GM12865 (cell line): ENCODE measurements at regions not wholly inside any gene's neighbourhood (a gene's known extent, or its start where the extent isn't known, plus 50 kb on each side); places are given as distances from the start of the nearest gene placed in this dataset.

Source experiments
- DNase-seq: peaks from one replicate; pipeline ENCODE4 v3.0.0; 2010; ENCODE audit warnings: low read depth
- H3K4me3 ChIP-seq: 2 replicates; pipeline ENCODE4 v1.5.1; 2011; ENCODE audit warnings: mild to moderate bottlenecking, low read depth, low read length, control low read depth
- TF ChIP-seq, protein P1 (sequence below): IDR thresholded peaks from 2 replicates; pipeline ENCODE4 v1.5.1; 2011; ENCODE audit warnings: low read length, control low read depth, low read depth, inconsistent platforms; ENCODE audit not compliant: insufficient read depth; ENCODE audit errors: missing control alignments

DNA sequence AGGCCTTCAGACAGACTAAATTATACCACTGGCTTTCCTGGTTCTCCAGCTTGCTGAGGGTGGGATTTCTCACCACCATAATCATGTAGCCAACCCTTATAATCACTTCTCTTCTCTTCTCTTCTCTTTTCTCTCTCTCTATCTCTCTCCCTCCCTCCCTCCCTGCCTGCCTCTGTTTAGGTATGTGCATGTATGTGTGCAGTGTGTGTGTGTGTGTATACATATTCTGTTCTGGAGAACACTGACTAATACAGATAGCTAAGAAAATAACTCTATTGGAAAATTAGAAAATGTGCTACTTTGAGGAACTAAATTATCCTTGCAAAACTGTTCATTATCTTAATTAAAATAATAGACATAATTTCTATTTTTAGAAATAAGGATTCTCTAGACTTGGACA lies 118.6 kb upstream of the GADL1 start:
- no peak overlapping the region for H3K4me3 ChIP-seq
- TF ChIP-seq, protein P1, sequence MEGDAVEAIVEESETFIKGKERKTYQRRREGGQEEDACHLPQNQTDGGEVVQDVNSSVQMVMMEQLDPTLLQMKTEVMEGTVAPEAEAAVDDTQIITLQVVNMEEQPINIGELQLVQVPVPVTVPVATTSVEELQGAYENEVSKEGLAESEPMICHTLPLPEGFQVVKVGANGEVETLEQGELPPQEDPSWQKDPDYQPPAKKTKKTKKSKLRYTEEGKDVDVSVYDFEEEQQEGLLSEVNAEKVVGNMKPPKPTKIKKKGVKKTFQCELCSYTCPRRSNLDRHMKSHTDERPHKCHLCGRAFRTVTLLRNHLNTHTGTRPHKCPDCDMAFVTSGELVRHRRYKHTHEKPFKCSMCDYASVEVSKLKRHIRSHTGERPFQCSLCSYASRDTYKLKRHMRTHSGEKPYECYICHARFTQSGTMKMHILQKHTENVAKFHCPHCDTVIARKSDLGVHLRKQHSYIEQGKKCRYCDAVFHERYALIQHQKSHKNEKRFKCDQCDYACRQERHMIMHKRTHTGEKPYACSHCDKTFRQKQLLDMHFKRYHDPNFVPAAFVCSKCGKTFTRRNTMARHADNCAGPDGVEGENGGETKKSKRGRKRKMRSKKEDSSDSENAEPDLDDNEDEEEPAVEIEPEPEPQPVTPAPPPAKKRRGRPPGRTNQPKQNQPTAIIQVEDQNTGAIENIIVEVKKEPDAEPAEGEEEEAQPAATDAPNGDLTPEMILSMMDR = no peak
- DNase-seq = no peak

DNA sequence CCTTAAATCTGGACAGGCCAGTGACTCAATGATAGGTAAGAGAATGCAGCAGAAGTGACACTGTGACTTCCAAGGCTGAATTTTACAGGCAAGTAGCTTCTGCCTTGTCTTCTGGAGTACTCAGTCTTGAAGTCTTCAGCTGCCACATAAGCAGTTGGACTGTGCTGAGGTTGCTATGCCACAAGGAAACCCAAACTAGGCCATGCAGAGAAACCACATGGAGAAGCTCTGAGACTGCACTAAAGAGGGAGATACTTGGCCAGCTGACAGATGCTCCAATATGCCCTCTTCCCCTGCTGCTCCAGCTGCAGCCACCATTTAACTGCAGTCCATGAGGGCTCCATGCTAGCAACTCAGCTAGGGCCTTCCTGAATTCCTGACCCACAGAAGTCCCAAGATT lies 119.4 kb upstream of the GADL1 start:
- TF ChIP-seq, protein P1 = no peak
- DNase-seq = no peak

DNA sequence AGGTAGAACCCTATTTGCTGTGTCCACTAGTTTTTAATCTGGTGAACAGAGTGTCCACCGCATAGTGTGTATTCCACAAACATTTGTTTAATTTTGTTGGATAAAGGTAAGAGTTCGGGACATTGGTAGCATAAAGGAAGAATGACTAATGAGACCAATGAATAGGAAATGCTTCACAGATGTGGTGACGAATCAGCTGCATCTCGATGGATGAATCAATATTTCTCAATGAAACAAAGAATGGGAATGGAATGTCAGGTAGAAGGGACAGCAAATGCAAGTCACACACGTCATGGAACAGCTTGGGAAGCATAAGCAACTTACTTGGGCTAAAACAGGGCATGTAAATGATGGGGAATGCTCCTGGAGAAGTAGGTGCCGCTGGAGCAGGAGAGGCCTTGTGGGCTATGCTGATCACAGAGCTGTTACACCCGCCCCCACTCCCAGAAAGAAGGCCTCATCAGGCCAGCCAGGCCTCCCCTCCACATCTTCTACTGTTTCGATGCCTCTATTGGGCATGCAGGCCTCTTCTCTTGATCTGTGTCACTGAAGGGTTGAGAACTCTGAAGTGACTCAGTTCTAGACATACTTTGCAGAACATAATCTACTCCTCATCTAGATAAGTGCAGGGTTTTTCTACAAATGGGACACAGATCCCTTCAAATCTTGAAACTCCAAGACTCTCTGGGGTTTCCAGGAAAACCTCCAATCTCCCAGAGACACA lies 120.0 kb upstream of the GADL1 start:
- no peak for DNase-seq
- H3K4me3 ChIP-seq = no peak overlapping the region
- TF ChIP-seq, protein P1 = no peak

More for the DNA sequence above, 119.4 kb upstream of the GADL1 start:
- H3K4me3 ChIP-seq = no peak overlapping the region

DNA sequence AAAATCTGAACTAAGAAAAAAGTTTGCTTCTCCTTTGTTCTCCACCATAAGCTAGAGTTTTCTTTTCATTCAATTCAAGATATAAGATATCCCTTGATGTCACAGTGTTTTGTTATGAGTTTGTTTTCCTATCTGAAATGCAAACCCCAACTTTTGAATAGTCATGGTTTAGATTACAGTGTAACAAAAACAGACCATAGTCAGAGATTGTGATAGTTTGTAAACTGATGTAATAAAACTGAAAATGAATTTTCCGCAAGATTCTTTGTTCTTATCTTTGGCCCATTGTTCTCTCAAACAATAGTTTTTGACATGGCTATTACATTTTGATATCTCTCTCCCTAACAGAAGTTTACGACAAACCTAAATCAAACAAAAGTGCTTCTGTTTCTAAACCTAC lies 121.7 kb upstream of the GADL1 start:
- DNase-seq = no peak
- no peak overlapping the region for H3K4me3 ChIP-seq
- TF ChIP-seq, protein P1 = no peak

DNA sequence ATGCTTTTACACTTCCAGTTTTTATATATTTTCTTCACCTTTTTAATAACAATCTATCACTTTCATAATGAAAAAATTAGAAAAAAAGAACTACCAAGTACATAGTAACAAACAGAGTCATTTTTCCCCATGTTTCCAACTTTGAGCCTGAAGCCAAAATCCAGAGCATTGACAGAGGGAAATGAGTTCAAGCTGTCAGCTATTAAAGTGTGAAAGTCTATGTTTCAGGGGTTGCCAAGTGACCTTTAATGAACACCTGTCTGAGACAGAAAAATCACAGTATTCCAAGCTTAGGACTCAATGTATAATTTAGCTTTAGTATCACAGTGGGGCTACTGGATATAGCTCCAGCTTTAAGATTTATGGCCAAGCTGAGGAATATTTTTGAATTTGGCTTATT lies 128.3 kb upstream of the GADL1 start:
- no peak for DNase-seq
- no peak overlapping the region for H3K4me3 ChIP-seq
- TF ChIP-seq, protein P1 = no peak

DNA sequence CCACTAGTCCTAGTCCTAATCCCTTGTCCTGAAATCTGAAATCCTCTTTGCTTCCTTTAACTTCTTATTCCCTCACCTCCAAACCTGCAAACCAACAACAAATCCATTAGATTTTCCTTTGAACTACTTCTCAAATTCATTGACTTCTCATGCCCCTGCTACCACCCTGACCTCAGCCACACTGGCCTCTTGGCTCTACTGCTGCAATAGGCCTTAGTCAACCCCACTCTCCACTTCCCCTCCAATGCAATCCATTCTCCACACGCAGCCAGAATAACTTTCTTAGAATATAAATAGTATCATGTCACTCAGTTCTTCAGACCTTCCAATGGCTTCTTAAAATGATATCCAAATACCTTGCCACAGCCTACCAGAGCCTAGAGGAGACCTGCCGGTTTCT lies 131.1 kb upstream of the GADL1 start:
- H3K4me3 ChIP-seq = no peak overlapping the region
- DNase-seq = no peak
- TF ChIP-seq, protein P1 = no peak

DNA sequence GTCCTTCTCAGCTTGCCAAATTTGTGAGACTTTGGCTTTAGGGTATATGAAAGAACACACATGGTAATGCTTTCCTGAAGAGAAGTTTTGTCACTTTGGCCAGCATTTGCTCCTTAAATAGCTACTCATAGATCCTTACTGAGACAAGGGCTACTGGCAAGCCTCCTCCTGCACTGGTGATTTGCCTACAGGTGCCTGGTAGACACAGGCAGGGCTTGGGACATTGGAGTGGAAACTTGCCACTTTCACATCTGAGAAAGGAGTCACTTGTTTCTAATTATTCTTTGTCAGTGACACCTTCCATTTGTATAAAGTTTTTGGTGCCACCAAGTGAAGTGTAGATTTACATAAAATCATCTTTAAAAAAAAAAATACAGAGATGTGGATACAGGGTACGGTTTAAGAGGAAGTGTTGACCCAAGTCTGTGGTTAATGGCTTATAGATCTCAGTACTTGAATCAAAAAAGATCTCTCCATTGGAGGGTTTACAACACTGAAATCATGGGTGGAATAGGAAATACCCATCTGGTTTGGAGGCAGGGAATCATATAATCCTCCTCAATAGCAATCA lies 132.8 kb upstream of the GADL1 start:
- TF ChIP-seq, protein P1 = no peak
- DNase-seq = no peak

More for the DNA sequence above, 132.8 kb upstream of the GADL1 start:
- no peak overlapping the region for H3K4me3 ChIP-seq
